Skeletal muscle satellite cell (primary cell): ENCODE measurements at regions not wholly inside any gene's neighbourhood (a gene's known extent, or its start where the extent isn't known, plus 50 kb on each side); places are given as distances from the start of the nearest gene placed in this dataset.
"Not testable (repeated sequence)": the region's sequence is repeated elsewhere in the genome, so short reads cannot be mapped to it uniquely, and the experiment has no call there.

Experiments
- H3K27me3 ChIP-seq: 2 replicates; pipeline ENCODE4 v1.7.0; 2013; ENCODE audit warnings: low read length; ENCODE audit not compliant: control insufficient read depth, insufficient read depth
- H3K36me3 ChIP-seq: 2 replicates; pipeline ENCODE4 v1.7.0; 2013; ENCODE audit warnings: mild to moderate bottlenecking, control low read depth, low read length; ENCODE audit not compliant: insufficient read depth
- H3K4me1 ChIP-seq: 2 replicates; pipeline ENCODE4 v1.7.0; 2013; ENCODE audit warnings: low read length; ENCODE audit not compliant: control insufficient read depth, insufficient read depth
- H3K4me2 ChIP-seq: 2 replicates; pipeline ENCODE4 v1.7.0; 2013; ENCODE audit warnings: mild to moderate bottlenecking, low read length
- H3K4me3 ChIP-seq: 2 replicates; pipeline ENCODE4 v1.7.0; 2013; ENCODE audit warnings: low read length
- H3K9ac ChIP-seq: 2 replicates; pipeline ENCODE4 v1.7.0; 2013; ENCODE audit warnings: mild to moderate bottlenecking, low read depth, low read length, moderate library complexity
- H3K9me3 ChIP-seq: replicated peaks from 2 replicates; pipeline ENCODE4 v1.7.0; 2013; ENCODE audit warnings: mild to moderate bottlenecking, control low read depth, low read length

- H3K4me3 ChIP-seq: no peak overlapping the region
- no peaks in the 10 kb centered on the region for H3K9me3 ChIP-seq
- no peaks in the 10 kb centered on the region for H3K4me1 ChIP-seq
- no peaks in the 10 kb centered on the region for H3K27me3 ChIP-seq
- H3K4me2 ChIP-seq: no peak overlapping the region
- no peaks in the 10 kb centered on the region for H3K36me3 ChIP-seq
- H3K9ac ChIP-seq: no peak overlapping the region
Measured at GRCh38 chr7:94769724-94770123, 113.8 kb upstream of the SGCE start.

- no peaks in the 10 kb centered on the region for H3K9me3 ChIP-seq
- no peak overlapping the region for H3K4me3 ChIP-seq
- H3K36me3 ChIP-seq: no peaks in the 10 kb centered on the region
- no peaks in the 10 kb centered on the region for H3K4me1 ChIP-seq
- no peak overlapping the region for H3K9ac ChIP-seq
- no peak overlapping the region for H3K4me2 ChIP-seq
- H3K27me3 ChIP-seq: no peaks in the 10 kb centered on the region
Measured at GRCh38 chr7:94778711-94779459, 123.0 kb upstream of the SGCE start.

GRCh38 chr7:94779861-94780260, 123.9 kb upstream of the SGCE start:
- Histone ChIP-seq H3K4me3 (no peak overlapping the region), H3K36me3 (no peaks in the 10 kb centered on the region), H3K9me3 (no peaks in the 10 kb centered on the region), H3K4me1 (no peaks in the 10 kb centered on the region), H3K9ac (no peak overlapping the region), H3K27me3 (no peaks in the 10 kb centered on the region), H3K4me2 (no peak overlapping the region)

GRCh38 chr7:94781236-94781635, 125.3 kb upstream of the SGCE start:
- H3K4me3 ChIP-seq: no peak overlapping the region
- no peaks in the 10 kb centered on the region for H3K4me1 ChIP-seq
- no peak overlapping the region for H3K9ac ChIP-seq
- H3K36me3 ChIP-seq: no peaks in the 10 kb centered on the region
- H3K9me3 ChIP-seq: no peaks in the 10 kb centered on the region
- H3K4me2 ChIP-seq: no peak overlapping the region
- H3K27me3 ChIP-seq: no peaks in the 10 kb centered on the region

- Histone ChIP-seq H3K4me2 (no peak overlapping the region), H3K4me3 (no peak overlapping the region), H3K9me3 (no peaks in the 10 kb centered on the region), H3K4me1 (no peaks in the 10 kb centered on the region), H3K36me3 (no peaks in the 10 kb centered on the region), H3K27me3 (no peaks in the 10 kb centered on the region), H3K9ac (no peak overlapping the region)
Measured at GRCh38 chr7:94782777-94783176, 124.6 kb upstream of the PPP1R9A start.

GRCh38 chr7:94787285-94787684, 120.1 kb upstream of the PPP1R9A start:
- Histone ChIP-seq H3K4me2 (no peak overlapping the region), H3K36me3 (no peaks in the 10 kb centered on the region), H3K9ac (no peak overlapping the region), H3K9me3 (no peaks in the 10 kb centered on the region), H3K27me3 (no peaks in the 10 kb centered on the region), H3K4me3 (no peak overlapping the region), H3K4me1 (no peaks in the 10 kb centered on the region)

GRCh38 chr7:94788378-94788777, 119.0 kb upstream of the PPP1R9A start:
- not testable (repeated sequence) for H3K27me3 ChIP-seq, H3K9me3 ChIP-seq, H3K36me3 ChIP-seq, H3K4me1 ChIP-seq, H3K4me2 ChIP-seq, H3K9ac ChIP-seq, H3K4me3 ChIP-seq

- H3K9me3 ChIP-seq: no peaks in the 10 kb centered on the region
- no peaks in the 10 kb centered on the region for H3K4me1 ChIP-seq
Measured at GRCh38 chr7:94792241-94792640, 115.2 kb upstream of the PPP1R9A start.

GRCh38 chr7:94797404-94797803, 110.0 kb upstream of the PPP1R9A start:
- not testable (repeated sequence) for H3K9ac ChIP-seq, H3K4me1 ChIP-seq, H3K27me3 ChIP-seq, H3K9me3 ChIP-seq, H3K4me2 ChIP-seq, H3K4me3 ChIP-seq, H3K36me3 ChIP-seq

More at GRCh38 chr7:94792241-94792640, 115.2 kb upstream of the PPP1R9A start:
- H3K27me3 ChIP-seq: no peaks in the 10 kb centered on the region
- no peak overlapping the region for H3K9ac ChIP-seq
- H3K4me3 ChIP-seq: no peak overlapping the region
- no peaks in the 10 kb centered on the region for H3K36me3 ChIP-seq
- H3K4me2 ChIP-seq: no peak overlapping the region

- Histone ChIP-seq H3K27me3 (no peaks in the 10 kb centered on the region), H3K4me3 (no peak overlapping the region), H3K4me1 (no peaks in the 10 kb centered on the region), H3K9ac (no peak overlapping the region), H3K4me2 (no peak overlapping the region), H3K9me3 (no peaks in the 10 kb centered on the region), H3K36me3 (no peaks in the 10 kb centered on the region)
Measured at GRCh38 chr7:94803821-94804220, 103.6 kb upstream of the PPP1R9A start.

GRCh38 chr7:94808673-94809072, 98.7 kb upstream of the PPP1R9A start:
- H3K4me1 ChIP-seq, H3K4me2 ChIP-seq, H3K36me3 ChIP-seq, H3K9me3 ChIP-seq, H3K4me3 ChIP-seq, H3K9ac ChIP-seq, H3K27me3 ChIP-seq: not testable (repeated sequence)

GRCh38 chr7:94810496-94810895, 96.9 kb upstream of the PPP1R9A start:
- no peaks in the 10 kb centered on the region for H3K36me3 ChIP-seq
- H3K4me2 ChIP-seq: no peak overlapping the region
- H3K4me1 ChIP-seq: no peaks in the 10 kb centered on the region
- H3K9me3 ChIP-seq: no peaks in the 10 kb centered on the region
- H3K9ac ChIP-seq: no peak overlapping the region
- no peaks in the 10 kb centered on the region for H3K27me3 ChIP-seq
- H3K4me3 ChIP-seq: no peak overlapping the region
